GM12865 (cell line): ENCODE measurements at regions not wholly inside any gene's neighbourhood (a gene's known extent, or its start where the extent isn't known, plus 50 kb on each side); places are given as distances from the start of the nearest gene placed in this dataset.
"Not testable (repeated sequence)": the region's sequence is repeated elsewhere in the genome, so short reads cannot be mapped to it uniquely, and the experiment has no call there.

Experiments used
- DNase-seq: peaks from one replicate; pipeline ENCODE4 v3.0.0; 2010; ENCODE audit warnings: low read depth
- H3K4me3 ChIP-seq: 2 replicates; pipeline ENCODE4 v1.5.1; 2011; ENCODE audit warnings: mild to moderate bottlenecking, low read depth, low read length, control low read depth
- TF ChIP-seq, protein P1 (sequence below): IDR thresholded peaks from 2 replicates; pipeline ENCODE4 v1.5.1; 2011; ENCODE audit warnings: low read length, control low read depth, low read depth, inconsistent platforms; ENCODE audit not compliant: insufficient read depth; ENCODE audit errors: missing control alignments

DNA sequence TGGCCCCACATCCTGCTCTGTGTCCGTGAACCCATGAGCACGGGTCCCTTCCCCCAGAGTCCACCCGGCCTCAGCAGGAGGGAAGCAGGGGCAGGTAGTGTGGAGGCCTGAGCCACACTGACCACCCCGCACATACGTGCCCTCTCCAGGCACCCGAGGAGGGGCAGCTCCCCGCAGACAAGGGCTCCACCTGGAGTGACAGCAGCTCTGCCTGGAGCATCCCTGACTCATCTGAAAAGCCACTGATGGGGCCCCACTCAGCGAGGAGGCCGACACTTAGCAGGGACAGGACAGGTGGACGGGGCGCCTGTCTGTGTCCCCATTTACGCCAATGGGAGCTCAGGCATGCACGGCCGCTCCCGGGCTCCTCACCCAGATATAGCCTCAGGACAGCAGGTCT, 237.6 kb upstream of the SFSWAP start:
- TF ChIP-seq, protein P1, sequence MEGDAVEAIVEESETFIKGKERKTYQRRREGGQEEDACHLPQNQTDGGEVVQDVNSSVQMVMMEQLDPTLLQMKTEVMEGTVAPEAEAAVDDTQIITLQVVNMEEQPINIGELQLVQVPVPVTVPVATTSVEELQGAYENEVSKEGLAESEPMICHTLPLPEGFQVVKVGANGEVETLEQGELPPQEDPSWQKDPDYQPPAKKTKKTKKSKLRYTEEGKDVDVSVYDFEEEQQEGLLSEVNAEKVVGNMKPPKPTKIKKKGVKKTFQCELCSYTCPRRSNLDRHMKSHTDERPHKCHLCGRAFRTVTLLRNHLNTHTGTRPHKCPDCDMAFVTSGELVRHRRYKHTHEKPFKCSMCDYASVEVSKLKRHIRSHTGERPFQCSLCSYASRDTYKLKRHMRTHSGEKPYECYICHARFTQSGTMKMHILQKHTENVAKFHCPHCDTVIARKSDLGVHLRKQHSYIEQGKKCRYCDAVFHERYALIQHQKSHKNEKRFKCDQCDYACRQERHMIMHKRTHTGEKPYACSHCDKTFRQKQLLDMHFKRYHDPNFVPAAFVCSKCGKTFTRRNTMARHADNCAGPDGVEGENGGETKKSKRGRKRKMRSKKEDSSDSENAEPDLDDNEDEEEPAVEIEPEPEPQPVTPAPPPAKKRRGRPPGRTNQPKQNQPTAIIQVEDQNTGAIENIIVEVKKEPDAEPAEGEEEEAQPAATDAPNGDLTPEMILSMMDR, result no peak

DNA sequence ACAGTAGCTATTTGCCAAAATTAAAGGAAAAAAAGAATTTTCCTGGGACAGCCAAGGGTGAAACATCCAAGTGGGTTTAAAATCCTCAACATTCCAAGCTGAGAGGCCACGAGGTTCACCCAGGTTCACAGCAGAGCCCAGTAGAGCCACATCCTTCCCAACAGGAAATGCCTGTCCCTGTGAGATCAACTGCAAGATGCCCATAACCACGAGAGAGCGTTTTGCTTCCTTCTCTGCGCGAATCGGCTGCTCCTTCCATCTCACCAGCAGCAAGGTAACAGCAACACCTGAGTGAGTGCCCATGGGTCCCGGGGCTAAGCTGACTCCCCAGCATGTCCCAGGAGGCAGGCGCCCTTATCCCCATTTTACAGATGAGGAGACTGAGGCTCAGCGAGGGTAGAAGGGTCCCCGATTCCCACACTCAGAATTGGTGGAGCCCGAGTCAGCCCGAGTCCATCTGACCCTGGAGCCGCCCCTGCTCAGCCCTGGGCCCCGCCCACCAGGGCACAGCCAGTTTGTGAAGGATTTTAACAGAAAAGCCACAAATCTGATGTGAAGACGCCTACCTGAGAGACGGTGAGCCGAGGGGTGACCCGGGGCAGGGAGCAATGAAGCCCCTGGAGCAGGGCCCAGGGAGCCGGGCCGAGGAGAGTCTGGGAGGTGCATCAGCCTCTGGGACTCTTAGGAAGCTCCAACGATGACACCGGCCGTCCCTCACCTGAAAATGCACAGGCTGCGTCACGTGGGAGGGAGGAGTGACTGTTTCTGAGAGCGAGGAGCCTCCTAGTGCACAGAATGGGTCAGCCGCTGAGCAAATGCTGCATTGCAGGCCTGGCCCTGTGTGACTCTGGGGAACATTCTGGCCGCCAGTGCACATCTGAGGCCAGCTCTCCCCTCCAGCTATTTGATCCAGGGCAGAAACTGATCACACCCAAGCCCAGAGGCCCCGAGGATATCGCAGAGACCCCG, 236.9 kb upstream of the SFSWAP start:
- H3K4me3 ChIP-seq, result no peak overlapping the region
- DNase-seq, result no peak
- TF ChIP-seq, protein P1, result no peak

More for the DNA sequence above, 237.6 kb upstream of the SFSWAP start:
- no peak for DNase-seq
- no peak overlapping the region for H3K4me3 ChIP-seq

DNA sequence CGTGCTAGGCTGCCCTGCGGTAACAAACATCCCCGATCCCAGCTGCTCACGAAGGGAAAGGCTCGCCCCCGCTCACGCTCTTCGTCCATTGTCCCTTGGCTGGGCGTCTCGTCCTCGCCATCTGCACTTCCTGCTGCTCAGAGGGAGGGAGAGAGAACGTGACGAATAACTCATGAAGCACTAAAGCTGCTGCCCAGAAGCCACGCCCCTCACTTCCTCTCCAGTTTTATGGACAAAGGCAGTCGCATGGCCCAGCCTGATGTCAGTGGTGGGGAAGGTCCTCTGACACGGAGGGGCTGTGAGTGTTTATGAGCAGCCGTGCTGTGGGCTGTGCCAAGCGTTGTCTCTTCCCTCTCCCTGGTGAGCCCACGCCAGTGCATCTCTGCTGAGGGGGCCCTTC, 235.9 kb upstream of the SFSWAP start:
- not testable (repeated sequence) for H3K4me3 ChIP-seq, DNase-seq

DNA sequence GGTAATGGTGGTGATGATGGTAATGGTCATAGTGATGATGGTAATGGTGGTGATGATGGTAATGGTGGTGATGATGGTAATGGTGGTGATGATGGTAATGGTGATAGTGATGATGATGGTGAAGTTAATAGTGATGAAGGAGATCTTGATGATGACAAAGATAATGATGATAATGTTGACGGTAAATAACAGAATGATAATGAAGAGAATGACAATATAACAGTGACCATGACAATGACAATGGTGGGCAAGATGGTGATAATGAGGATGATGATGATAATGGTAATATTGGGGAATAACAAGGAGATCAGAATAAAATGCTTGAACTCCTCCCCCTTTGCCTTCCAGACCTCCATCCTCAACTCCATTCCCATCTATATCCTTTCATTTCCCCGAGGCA, 233.3 kb upstream of the SFSWAP start:
- H3K4me3 ChIP-seq, result no peak overlapping the region
- DNase-seq, result no peak
- TF ChIP-seq, protein P1, result no peak

DNA sequence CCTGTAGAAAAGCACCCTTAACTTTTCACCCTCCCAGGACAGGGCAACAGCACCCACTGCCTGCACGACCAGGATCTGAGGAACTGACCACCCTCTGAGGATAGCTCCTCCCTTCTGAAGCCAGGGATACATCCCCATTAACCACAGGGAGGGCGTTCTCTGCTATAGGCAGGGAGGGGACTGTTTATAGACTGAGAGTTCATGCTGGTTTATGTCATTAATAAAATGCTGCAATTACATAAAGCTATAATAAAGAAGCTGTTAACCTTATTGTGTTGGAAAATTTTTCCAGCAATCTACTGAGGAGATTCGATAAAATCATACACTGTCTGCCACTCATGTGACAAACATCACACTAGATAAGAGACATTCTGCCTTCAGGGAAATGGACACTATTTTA, 232.4 kb upstream of the SFSWAP start:
- no peak for DNase-seq
- H3K4me3 ChIP-seq, result no peak overlapping the region
- TF ChIP-seq, protein P1, result no peak

DNA sequence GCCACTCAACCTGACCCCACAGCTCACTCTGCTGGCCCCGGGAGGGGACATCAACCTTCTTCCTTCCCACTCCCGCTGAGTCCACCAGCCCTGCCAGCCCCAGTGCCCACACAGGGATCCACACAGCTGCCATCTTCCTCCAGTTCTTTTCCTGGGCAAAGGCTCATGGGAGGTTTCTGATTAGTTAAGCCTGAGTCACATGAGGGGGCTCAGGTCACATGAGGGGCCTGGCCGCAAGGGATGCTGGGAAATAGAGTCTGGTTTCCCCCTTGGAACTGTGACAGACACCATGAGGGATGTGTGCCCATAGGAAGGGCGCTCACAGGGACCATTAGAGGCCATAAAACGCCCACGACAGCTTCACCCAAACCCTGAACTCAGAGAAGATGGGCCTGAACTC, 228.7 kb upstream of the SFSWAP start:
- H3K4me3 ChIP-seq, result no peak overlapping the region
- no peak for DNase-seq
- TF ChIP-seq, protein P1, result no peak

DNA sequence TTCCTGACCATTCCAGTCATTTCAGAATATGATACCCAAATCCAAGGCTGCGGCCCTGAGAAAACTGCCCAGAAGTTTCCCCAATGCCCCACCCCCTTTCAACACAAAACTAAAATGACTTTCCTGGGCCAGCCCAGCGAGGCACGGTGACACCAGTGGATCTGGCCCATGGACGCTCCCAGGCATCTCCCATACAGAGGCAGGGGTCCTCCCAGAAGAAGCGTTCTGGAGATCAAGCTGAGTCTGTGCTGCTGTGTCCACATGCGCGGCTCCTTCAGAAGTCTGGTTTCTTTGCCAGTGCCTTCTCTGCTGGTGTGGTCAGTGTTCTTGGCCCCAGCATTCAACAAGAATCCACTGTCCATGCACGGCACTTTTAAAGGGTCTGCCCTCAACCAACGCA, 228.2 kb upstream of the SFSWAP start:
- no peak overlapping the region for H3K4me3 ChIP-seq
- DNase-seq, result no peak
- TF ChIP-seq, protein P1, result no peak
